GM19372 (cell line): ENCODE measurements at regions not wholly inside any gene's neighbourhood (a gene's known extent, or its start where the extent isn't known, plus 50 kb on each side); places are given as distances from the start of the nearest gene placed in this dataset.

Experiments
- ATAC-seq: cut with Tn5 transposase; IDR thresholded peaks from one replicate; pipeline ENCODE4 v1.9.1; 2021; ENCODE audit warnings: mild to moderate bottlenecking, low read depth, moderate library complexity; ENCODE audit not compliant: unreplicated experiment

DNA sequence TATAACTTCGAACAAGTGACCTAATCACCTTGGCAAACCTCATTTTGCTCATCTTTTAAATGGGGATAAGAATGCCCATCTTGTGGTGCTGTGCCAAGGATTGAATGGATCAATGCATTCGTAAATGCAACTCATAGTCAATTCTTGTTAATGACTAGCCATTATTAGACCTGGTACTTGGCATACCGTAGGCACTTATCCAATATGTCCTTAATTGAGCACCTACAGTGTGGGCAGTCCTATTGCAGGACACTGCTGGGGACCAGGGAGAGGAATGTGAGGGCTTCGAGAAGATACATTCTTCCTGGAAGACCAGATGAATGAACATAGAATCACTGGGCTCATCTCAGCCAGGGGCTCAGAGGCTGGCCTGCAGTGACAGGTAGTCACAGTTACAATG is 177.2 kb upstream of the TLE3 start:
- ATAC-seq, result no peak

DNA sequence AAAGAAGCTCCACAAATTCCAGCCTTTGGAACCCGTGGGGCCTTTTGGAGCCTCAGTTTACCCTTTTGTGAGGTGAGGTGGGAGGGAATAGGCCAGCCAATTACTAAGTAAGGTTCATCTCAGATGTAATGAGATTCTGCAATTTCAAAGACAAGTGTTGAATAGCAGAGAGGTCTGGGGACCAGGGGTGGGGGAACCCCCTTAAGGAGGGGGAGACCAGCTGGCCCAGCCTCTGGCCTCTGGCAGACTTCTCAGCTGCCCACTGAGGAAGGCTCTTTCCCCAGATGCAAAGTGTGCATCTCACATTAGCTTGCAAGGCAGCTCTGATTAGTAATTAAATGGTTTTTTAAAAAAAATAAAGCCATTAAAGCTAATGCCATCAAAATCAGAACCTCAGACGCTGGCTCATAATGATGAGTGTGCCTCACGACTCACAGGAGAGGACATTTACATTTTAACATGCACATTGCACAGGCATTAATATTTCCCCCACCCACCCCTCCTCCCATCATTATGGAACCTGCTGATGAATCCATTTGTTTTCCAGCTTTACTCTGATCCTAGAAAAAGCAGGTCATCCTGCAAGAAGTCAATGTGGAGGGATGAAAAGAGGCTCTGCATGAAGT is 176.7 kb upstream of the TLE3 start:
- ATAC-seq, result no peak

DNA sequence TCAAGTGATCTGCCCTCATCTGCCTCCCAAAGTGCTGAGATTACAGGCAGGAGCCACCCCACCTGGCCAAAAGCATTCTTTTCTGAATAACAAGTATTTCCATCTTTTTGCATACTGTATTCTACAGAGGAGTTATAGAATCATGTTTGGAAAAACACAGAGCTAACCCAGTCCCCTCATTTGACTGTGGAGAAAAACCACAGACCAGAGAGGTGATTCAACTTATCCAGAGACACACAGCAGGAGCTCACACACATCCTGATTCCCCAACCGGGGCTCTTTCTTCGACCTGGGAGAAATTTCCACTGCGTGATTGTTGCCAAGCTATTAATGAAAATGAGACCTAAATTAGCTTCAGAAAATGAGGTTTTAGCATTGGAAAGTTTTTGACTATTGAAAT is 176.1 kb upstream of the TLE3 start:
- ATAC-seq, result no peak

DNA sequence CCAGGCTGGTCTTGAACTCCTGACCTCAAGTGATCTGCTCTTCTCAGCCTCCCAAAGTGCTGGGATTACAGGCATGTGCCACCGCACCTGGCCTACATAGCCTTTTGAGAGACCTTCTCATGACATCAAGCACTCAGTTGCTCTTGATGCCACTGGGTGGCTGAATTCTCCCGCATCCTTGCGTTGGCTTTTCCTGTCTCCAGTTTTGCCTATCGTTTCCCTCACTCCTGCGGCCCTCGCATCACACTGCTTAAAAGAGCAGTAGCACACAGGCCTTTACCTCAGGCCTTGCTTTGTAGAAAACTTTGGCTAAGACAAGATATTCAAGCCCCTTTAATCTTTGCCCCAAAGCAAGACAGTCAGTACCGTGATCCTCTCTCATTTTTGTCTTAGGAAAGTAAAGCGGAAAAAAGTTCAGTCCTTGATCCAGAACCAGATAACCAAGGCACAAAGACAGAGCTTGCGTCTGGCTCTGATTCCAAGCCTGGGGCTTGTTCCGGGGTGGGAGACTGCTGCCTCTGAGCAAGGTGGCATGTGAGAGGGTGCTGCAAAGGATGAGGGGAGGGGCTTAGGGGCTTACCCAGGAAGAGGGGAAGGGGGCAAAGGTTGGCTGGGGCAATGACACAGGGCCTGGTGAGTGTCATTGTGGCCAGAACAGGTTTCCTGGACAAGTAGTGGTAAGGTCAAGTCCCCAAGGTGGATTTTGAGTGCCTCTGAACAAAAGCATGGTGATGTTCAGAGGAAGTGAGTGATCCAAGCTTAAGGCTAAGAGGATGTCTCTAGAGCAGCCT is 175.0 kb upstream of the TLE3 start:
- no peak for ATAC-seq

DNA sequence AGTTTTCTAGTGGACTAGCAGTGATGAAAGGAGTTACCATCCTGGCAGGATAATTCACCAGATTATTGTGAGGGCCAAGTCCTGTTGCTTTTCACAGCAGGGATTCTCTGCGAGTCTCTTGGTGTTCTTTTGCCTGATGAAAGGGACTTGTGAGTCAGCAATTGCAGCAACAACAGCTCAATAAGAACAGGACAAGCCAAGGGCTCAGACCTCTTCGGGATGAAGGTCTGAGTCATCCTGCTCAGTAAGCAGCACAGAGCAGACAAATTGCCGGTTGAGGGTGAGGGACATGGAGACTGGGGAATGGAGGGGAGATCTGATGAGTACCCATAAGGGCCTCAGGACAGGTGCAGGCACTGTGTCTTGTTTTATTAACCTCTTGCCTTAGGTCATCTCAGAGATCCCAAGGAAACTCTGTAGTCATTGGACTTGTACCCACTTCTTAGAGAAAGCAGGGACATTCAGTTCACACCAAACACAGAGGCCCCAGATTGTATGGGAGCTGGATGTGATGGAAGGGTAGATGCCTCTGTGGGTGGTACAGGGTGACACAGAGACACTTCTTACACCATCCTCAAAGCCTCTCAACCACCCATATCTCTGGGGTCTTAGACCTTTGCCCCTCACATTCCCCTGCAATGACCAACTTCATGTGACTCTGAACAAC is 173.8 kb upstream of the TLE3 start:
- ATAC-seq, result no peak

DNA sequence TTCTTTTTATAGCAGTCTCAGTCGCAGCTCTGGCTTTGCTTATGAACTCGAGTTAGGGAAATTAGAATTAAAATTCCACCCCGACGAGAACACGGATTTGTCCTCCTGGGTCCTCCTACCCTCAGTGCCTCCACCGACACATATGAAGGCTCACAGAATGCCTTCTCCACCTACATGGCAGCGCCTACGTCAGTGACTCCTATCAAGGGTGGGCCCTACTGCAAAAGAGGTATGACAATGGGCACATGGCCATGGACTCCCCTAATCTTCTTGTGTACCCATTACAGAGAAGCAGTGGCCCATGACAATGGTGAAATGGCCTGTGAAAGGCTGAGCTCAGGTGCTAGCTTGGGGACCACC is 173.0 kb upstream of the TLE3 start:
- no peak for ATAC-seq

DNA sequence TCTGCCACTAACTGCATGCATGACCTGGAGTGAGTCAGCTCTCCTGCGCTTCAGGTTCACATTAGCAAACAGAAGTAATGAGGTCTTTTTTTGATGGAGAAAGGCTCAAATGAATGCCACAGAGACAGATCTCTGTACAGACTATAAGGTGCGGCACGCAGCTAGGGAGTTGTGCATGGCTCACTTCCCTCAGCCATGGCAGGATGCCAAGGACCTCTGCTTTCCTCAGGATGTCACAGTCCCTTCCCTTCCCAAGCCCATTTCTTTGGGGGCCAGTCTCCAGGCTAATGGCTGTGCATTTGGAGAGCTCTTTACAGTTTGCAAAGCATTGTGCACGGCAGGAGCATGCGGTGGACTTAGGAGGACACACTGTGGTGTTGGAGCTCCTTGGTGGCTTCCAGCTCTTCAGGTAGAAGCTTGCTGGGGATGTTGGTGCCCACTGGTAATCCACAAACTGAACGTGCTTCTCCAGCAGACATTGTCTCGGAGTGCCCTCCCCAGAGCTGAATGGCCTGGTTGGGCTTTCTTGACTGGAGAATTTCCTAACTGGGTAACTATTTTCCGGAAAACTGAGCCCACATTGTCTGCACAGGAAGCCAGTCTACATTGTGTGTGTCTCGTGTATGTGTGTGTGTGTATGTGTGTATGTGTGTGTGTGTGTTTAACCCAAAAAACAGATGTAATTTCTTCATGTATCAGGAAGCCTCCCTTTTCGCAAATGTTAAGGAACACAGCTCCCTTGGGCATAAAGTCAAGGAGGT is 172.5 kb upstream of the TLE3 start:
- ATAC-seq, result no peak

DNA sequence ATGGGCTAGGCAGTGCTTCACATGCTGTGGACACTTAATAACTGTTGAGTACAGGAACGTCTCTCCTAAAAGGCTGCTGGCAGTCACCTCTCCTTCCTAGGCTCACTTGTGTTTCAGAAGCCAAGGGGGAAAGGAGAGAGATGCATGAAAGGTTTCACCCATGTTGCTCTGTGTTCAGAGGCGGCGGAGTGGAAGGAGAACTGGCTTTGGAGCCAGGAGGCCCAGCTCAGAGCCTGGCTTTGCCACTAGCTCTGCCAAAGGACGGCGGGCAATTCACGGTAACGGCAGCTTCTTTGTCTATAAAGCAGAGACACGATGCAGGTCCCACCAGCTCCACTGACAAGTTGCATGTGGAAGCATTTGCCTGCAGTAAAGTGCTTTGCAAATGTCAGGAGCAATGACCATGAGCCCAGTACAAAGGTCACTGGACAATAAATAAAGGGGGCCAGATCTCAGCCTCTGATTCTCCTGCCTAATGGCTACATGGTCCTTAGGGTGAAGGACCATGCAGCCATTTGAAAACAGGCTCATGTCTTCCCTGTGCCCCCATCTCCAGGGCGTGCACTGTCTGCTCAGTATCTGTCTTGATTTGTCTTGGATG is 171.7 kb upstream of the TLE3 start:
- ATAC-seq, result no peak

DNA sequence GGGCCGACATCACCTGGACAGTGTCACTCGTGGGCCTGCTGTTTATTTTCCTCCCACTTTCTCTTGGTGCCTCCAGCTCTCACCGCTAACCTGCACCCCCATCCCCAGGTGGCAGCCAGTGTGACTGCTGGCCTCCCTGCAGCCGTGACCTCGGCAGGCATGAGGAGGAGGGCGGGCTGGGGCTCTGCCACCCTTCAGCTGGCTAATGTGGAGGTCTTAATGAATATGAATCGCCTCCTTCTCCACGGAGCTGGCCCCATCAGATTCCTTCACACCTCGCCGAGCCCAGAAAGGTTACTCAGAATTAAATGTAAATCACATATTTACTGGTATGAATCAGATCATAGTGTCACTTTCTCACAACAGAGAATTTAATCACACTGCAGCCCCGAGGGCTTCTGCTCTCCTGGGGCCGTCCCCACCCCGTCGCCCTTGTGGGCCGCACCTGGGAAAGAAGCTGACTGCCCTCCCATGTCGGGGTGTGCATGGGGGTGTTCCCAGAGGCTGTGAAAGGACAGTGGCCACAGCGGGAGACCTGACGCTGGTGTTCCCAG is 171.1 kb upstream of the TLE3 start:
- no peak for ATAC-seq

DNA sequence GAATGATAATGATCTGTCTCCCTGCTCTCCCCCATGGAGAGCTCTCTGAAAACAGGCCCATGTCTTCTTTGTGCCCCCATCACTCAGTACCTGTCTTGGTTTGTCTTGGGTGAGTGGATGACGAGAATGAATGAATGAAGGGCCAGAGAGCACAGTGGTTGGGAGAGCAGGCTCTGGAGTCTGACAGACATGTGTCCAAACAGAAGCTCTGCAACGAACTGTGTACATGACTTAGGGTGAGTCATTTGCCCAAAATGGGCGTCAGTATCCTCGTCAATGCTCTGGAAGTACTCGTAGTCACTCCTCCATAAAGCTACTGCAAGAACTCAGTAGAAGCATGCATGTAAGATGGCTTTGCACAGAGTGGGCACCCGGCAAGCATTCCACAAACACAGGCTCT is 170.2 kb upstream of the TLE3 start:
- no peak for ATAC-seq

DNA sequence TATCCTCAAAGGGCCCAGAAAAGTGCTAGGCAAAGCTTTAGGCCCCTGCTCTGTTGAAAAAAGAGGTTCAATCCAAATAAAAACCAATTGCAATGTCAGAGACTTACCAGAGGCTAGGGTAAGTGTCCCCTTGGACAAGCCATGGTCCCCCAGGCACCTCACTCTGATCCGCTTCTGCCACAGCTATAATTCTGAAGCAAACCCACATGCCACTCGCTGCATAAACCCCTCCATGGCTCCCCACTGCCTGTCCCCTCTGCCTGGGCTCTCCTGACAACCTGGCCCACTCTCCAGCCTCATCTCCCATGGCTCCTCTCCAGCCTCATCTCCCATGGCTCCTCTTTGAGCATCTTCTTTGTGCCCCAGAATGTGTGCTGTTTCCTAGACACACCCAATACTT is 169.6 kb upstream of the TLE3 start:
- no peak for ATAC-seq

DNA sequence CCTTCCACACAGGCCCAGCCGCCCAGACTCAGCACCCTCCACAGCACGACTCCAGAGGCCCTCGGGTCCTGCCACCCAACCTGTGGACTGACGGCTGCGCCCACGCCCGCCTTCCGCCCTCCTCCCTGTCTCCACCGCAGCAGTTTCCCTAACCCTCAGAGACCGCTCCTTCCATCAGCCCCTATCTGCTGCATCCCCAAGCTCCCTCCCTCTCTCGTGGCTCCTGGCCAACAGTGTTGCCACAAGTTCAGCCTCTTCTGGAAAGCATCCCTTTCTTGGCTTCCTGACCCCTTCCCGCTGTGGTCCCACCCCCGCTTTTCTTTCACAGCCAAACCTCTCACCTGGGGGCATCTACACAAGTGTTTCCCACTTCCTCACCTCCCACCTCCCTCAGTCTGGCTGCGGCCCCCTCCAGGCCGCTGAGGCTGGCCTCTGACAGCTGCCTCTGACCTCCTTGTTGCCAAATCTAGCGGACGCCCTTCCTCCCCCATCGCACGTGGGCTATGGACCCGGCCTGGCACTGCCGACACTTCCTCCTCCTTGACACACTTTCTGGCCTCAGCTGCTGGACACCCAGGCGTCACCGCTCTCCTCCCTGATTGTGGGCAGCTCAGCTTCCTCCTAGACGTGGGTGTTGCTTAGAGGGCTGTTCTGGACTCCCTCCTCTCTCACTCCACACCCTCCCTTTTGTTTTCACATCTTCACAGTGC is 168.8 kb upstream of the TLE3 start:
- ATAC-seq, result no peak

DNA sequence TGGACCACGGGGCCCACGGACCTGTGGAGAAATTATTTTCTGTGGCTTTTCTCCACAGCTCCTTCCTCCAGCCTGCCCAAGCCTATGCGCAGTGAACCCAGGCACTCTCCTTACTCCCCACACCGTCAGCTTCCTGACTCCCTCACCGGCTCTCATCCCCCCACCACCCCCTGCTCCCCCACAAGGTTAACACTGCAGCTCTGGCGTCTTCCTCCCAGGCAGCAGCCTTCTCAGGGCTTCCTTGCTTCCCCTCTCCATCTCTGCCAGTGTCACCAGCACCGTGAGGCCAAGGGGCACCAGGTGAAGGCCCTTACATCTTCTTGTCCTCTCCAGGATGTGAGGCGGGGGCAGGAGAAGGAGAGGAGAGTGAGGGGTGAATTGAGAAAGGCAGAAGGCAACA is 168.3 kb upstream of the TLE3 start:
- no peak for ATAC-seq

DNA sequence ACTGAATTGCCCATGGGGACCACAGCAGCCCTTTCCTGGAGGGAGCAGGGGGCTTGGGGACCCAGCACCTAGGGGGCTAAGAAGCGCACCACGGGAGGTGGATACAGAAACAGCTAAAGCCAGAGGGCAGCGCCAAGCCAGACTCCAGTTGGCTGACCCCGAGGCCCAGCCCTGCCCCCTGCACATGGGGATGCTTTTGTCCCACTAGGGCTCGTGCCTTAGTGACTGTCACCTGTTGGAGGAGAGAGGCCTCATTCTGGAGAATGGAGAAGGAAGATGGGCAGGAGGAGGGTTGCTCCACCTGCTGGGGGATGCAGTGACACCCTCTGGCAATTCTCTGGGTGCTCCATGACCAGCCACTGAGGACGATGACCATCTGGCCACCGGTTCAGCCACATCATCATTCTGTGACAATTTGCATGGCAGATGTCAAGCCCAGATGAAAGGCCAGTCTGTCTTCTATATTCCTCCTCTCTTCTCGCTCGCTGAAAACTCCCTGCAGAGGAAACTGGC is 167.8 kb upstream of the TLE3 start:
- no peak for ATAC-seq

DNA sequence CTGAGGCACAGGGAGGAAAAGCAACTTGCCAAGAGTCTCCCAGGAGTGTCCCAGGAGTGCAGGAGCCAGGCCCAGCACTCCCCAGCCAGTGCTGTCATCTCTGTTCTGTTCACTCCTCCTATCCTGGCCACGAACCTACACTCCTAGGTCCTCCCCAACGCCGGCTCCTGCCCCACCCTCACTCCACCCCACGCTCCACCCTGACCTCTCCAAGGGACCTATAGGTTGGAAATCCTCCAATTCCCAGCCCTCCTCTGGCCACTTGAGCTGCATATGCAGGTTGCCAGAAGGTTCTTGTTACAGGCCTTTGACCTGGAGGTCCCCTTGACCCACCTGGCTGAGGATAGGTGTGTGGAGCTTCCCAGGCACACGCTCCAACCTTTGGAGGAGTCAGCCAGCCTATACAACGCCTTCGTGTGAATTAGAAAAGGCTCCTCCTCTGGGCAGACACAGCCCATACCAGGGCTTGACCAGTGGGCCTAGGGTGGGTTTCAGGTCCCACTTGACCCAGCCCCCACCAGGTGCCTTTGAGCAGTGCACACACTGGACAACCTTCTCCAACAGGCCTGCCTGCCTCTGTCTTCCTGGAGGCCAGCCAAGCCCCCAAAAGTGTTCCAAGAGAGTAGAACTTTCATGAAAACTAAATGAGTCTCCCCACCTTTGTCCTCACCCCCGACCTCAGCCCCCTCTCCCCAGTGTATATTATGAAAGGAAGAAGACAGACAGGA is 167.2 kb upstream of the TLE3 start:
- no peak for ATAC-seq

DNA sequence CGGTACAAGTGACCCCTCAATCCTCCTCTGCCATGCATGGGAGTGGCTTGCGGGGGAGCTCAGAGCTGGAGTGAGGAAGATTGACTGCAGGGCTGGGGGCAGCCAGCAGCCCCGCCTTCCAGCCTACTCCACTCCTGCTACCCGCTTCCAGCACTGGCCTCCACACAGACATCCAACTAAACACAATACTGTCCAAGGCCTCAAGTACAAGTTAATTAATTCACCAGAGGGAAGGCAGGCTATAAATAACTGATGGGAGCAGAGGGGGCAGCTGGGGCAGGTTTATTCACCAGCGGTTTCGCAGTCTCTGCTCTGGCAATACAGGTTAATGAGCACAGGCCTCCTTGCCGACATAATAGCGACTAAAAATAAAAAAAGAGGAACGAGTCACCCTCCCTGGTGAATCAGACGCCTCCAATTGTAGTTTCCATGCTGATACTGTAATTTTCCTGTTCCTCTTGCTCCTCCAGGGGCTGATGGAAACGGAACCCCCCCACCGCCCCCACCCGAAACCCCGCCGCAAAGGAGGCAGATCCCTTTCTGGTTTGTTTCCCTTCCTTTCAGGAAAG is 166.4 kb upstream of the TLE3 start:
- ATAC-seq, result no peak

DNA sequence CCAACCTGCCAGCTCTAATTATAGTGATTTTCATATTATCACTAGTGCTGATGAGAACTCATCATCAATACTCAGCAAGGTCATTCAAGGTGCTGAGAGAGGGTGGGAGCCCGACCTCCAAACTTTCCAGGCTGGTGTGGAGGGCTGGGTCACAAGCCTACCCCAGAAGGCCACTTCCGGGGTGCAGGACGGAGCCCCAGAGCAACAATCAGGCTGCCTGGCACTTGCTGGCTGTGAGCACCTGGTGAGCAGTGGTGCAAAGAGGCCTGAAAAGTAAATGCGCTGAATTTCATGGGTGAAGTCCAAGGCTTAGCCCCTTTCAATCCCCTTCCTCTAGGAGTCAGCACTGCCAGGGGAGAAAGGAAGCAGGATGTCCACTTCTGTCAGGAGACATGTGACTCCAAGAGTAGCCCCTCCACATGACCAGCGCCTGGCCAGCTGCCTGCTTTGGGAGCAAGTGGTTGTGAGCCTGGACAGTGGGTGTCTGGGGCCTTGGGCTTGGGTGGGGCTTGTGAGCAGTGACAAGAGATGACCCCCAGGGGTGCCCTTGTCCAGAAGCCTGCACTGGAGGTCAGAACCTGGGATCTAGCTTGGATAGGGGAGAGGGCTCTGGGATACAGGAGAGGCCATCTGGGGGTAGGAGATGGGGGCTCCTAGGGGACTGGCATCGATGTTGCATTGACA is 165.0 kb upstream of the TLE3 start:
- no peak for ATAC-seq

DNA sequence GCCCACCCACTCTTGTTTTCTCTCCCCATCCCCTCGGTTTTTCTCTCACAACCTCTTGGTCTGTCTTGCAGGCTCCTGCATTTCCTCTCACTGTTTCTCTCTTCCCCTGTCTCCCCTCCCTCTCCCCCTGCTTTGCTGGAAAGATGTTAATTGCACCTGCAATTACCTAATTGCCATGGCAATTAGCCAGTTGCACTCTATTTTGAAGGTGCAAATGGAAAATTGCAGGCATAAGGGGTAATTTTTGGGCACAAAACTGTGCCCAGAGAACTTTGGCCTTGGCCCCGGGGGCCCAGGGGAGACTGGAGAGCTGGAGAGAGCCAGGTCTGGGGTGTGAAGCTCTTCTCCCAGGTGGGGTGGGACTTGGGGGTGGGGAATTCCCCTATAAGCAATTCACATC is 164.5 kb upstream of the TLE3 start:
- no peak for ATAC-seq
